LNCaP clone FGC (cell line): ENCODE measurements at regions not wholly inside any gene's neighbourhood (a gene's known extent, or its start where the extent isn't known, plus 50 kb on each side); places are given as distances from the start of the nearest gene placed in this dataset.
"Not testable (repeated sequence)": the region's sequence is repeated elsewhere in the genome, so short reads cannot be mapped to it uniquely, and the experiment has no call there.

Source experiments
- DNase-seq: peaks from one replicate; pipeline ENCODE4 v3.0.0-alpha.2; 2011; ENCODE audit warnings: low read depth
- H3K4me3 ChIP-seq: 2 replicates; pipeline ENCODE4 v1.5.1; 2011; ENCODE audit warnings: mild to moderate bottlenecking, low read depth, low read length, control low read depth
- TF ChIP-seq, protein P1 (sequence below): IDR thresholded peaks from 2 replicates; pipeline ENCODE4 v1.5.1; 2012; ENCODE audit warnings: mild to moderate bottlenecking; ENCODE audit not compliant: control insufficient read depth, insufficient read depth; ENCODE audit errors: extremely low read depth

DNA sequence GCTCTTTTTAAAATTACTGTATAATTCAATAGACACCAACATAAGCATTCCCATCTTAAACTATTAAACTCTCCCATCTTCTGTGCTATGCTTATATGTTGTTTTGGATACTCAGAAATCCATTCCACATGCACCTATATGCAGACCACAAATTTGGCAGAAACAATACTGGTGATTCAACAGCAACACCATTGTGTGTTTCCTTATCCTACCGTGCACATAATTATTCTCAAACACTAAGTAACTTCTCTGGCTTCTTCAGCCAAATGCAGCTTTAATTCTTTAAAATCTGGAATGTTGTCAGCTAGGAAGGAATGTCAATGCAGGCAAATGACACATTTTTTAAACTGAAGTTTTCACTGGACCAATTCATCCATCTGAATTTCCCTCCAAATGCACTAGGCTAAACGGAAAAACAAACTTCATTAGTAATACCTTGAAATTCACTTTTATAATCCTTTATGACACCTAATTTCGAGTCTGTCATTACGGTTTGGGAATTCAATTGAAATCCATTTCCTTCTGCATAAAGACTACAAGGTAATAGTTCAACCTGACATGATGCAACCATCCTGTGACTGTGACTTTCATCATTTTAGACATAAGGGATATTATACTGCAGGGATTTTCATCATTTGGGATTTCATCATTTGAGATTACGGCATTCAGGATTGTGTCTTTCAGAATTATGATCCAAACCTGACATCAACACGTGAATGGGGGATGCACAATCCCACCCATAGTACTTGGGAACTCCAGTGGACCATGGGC, 308.5 kb downstream of the LTN1 start:
- H3K4me3 ChIP-seq, result no peak overlapping the region
- no peak for DNase-seq
- TF ChIP-seq, protein P1, sequence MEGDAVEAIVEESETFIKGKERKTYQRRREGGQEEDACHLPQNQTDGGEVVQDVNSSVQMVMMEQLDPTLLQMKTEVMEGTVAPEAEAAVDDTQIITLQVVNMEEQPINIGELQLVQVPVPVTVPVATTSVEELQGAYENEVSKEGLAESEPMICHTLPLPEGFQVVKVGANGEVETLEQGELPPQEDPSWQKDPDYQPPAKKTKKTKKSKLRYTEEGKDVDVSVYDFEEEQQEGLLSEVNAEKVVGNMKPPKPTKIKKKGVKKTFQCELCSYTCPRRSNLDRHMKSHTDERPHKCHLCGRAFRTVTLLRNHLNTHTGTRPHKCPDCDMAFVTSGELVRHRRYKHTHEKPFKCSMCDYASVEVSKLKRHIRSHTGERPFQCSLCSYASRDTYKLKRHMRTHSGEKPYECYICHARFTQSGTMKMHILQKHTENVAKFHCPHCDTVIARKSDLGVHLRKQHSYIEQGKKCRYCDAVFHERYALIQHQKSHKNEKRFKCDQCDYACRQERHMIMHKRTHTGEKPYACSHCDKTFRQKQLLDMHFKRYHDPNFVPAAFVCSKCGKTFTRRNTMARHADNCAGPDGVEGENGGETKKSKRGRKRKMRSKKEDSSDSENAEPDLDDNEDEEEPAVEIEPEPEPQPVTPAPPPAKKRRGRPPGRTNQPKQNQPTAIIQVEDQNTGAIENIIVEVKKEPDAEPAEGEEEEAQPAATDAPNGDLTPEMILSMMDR, result no peak

DNA sequence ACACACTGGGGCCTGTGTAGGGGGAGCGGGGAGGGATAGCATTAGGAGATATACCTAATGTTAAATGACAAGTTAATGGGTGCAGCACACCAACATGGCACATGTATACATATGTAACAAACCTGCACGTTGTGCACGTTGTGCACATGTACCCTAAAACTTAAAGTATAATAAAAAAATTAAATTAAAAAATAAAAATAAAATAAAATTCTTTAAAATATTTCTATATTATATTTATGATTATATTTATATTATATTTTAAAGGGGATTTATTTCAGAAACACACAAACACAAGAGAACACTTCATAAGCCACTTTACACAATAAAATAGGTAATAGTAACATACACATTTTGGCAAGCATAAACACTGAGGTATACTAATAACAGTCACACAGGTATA, 309.8 kb downstream of the LTN1 start:
- DNase-seq, H3K4me3 ChIP-seq: not testable (repeated sequence)

- not testable (repeated sequence) for H3K4me3 ChIP-seq, DNase-seq
Observed at GRCh38 chr21:28677096-28677495, 315.6 kb downstream of the LTN1 start.

DNA sequence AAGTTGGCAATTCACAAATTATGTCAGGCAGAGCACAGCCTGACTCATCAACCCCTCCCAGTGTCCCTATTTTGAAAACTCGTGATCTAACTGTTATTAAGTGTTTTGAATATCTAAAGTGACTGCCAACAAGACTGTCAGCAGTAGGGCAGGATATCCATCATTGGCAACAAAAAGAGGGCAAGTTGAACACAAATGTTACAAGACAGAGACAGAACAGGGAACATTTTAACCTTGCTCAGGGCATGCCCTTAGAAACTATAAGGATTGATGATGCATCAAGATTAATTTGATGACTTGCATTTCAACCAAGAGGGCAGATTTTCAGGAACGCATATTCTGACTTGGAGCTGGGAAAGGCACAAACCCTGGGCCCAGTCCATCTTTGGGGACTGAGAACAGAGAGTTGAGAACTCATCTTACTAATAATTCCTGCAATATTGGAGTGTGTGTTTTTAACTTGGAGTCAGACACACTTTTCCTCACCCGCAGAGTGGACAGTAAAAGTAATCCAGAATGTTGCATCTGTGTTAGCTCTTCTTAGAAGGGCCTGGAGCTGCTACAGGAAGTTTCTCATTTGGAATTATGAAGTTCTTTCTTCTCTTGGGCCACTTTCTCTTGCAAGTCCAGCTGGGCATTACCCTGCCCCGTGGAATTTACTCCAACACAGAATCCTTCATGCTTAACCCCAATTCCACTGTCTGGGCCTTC, 317.2 kb downstream of the LTN1 start:
- TF ChIP-seq, protein P1, result no peak
- no peak overlapping the region for H3K4me3 ChIP-seq
- DNase-seq, result no peak

- DNase-seq, result no peak
- TF ChIP-seq, protein P1, result no peak
- no peak overlapping the region for H3K4me3 ChIP-seq
Observed at GRCh38 chr21:28674763-28675162, 317.9 kb downstream of the LTN1 start.

- no peak overlapping the region for H3K4me3 ChIP-seq
- TF ChIP-seq, protein P1, result no peak
- DNase-seq, result no peak
Observed at GRCh38 chr21:28671549-28672195, 321.0 kb downstream of the LTN1 start.

- TF ChIP-seq, protein P1, result no peak
- DNase-seq, result no peak
Observed at GRCh38 chr21:28669971-28670653, 322.6 kb downstream of the LTN1 start.

More at GRCh38 chr21:28669971-28670653, 322.6 kb downstream of the LTN1 start:
- no peak overlapping the region for H3K4me3 ChIP-seq
